Panc1 (cell line): ENCODE measurements at regions not wholly inside any gene's neighbourhood (a gene's known extent, or its start where the extent isn't known, plus 50 kb on each side); places are given as distances from the start of the nearest gene placed in this dataset.

Experiments used
- ATAC-seq: fragments of 200-7000 bp; cut with Tn5 transposase; 2 replicates; pipeline ENCODE4 v1.9.1; 2020; ENCODE audit warnings: mild to moderate bottlenecking, moderate library complexity
- BruUV-seq: library from RNA; stranded (reverse); fragments of 400-500 nt; replicated peaks from 2 replicates; lab custom pipeline; 2021; lab: Mats Ljungman, UMichigan
- CTCF ChIA-PET: fragments of 300-600 bp; sonication (Branson Sonifier 250); formaldehyde crosslinking; loops from one replicate; lab custom pipeline; 2022; ENCODE audit warnings: antibody characterized with exemption; lab: Charles Lee
- POLR2A ChIA-PET: fragments of 300-600 bp; sonication (Branson Sonifier 250); formaldehyde crosslinking; loops from one replicate; lab custom pipeline; 2022; ENCODE audit warnings: antibody characterized with exemption; lab: Charles Lee
- DNase-seq: peaks from one replicate; pipeline ENCODE4 v3.0.0-alpha.2; 2010; ENCODE audit warnings: low read depth, low spot score
- H3K27ac ChIP-seq: 2 replicates; pipeline ENCODE4 v1.5.1; 2011; ENCODE audit warnings: mild to moderate bottlenecking, low read length, inconsistent platforms
- H3K27me3 ChIP-seq: fragments of 200-500 bp; sonication (Bioruptor generic); 2 replicates; pipeline ENCODE4 v1.6.0; 2014; ENCODE audit warnings: low read length, inconsistent platforms; ENCODE audit not compliant: control insufficient read depth, insufficient read depth
- H3K36me3 ChIP-seq: fragments of 200-500 bp; sonication (Bioruptor generic); 2 replicates; pipeline ENCODE4 v1.5.1; 2014; ENCODE audit warnings: inconsistent platforms, mild to moderate bottlenecking, low read length, moderate library complexity; ENCODE audit not compliant: control insufficient read depth, insufficient read depth
- H3K4me1 ChIP-seq: 2 replicates; pipeline ENCODE4 v1.5.1; 2011; ENCODE audit warnings: inconsistent platforms, mild to moderate bottlenecking, low read length, moderate library complexity; ENCODE audit not compliant: control insufficient read depth, insufficient read depth
- H3K4me3 ChIP-seq, 2 experiments: 2 replicates each; pipeline ENCODE4 v1.5.1; 2011 to 2012; ENCODE audit warnings: low read depth in 2 of 2, low read length in 2 of 2, mild to moderate bottlenecking in 2 of 2, inconsistent platforms in 1 of 2, moderate library complexity in 1 of 2
- H3K9me3 ChIP-seq: fragments of 200-500 bp; sonication (Bioruptor generic); 2 replicates; pipeline ENCODE4 v1.5.1; 2014; ENCODE audit warnings: low read depth, mild to moderate bottlenecking, inconsistent platforms, low read length, moderate library complexity; ENCODE audit not compliant: control insufficient read depth, insufficient read depth
- POLR2AphosphoS5 ChIP-seq: IDR thresholded peaks from 2 replicates; pipeline ENCODE4 v1.6.1; 2012; ENCODE audit warnings: mild to moderate bottlenecking, low read depth, low read length, moderate library complexity
- SIN3A ChIP-seq: IDR thresholded peaks from 2 replicates; pipeline ENCODE4 v1.6.1; 2012; ENCODE audit warnings: low read depth, mild to moderate bottlenecking, low read length, moderate library complexity, borderline replicate concordance; ENCODE audit not compliant: insufficient read depth
- TCF7L2 ChIP-seq: IDR thresholded peaks from 2 replicates; pipeline ENCODE4 v1.6.1; 2011; ENCODE audit warnings: mild to moderate bottlenecking, low read depth, low read length, inconsistent platforms
- in situ Hi-C: cut with HindIII; loops from 2 replicates; pipeline ENCODE4 v1.10.0; 2016; ENCODE audit warnings: low sequenced_read_pairs, low pct_unique_long_range_greater_than_20kb
- intact Hi-C: fragments of 100-400 bp; cut with micrococcal nuclease; formaldehyde crosslinking; loops from one replicate; pipeline ENCODE4 v1.10.0; 2022; ENCODE audit not compliant: unreplicated experiment
- TF ChIP-seq, protein P1 (sequence below), 2 experiments: IDR thresholded peaks; 2 replicates each; pipeline ENCODE4 v1.6.1; 2011 to 2012; ENCODE audit warnings: low read depth in 2 of 2, control low read depth in 1 of 2, low read length in 1 of 2, mild to moderate bottlenecking in 1 of 2, moderate library complexity in 1 of 2; ENCODE audit not compliant: insufficient read depth in 1 of 2
- TF ChIP-seq, protein P2 (sequence below): fragments of 450-650 bp; IDR thresholded peaks from 2 replicates; pipeline ENCODE4 v1.5.1; 2017; ENCODE audit warnings: mild to moderate bottlenecking

DNA sequence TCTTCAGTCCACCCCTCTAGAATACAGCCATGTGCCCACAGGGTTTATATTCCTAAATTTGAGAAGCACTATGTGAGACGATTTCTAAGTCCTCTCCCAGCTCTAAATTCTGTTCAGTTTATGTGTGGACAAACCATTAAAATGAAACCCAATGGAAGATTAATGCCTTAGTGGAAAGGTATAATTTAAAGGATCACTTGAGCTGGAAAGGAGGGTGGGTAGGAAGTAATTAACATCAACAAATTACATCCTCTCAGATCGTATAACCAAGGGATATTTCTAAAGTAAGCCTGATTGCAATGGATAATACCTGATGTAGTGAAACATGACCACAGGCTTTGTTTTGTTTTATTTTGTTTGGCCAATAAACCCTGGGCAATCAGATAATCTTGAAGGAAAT, 511.0 kb upstream of the COBL start:
- Histone ChIP-seq H3K36me3 (no peaks in the 10 kb centered on the region), H3K27ac (no peak overlapping the region), H3K27me3 (no peaks in the 10 kb centered on the region), H3K4me3 (no peak overlapping the region), H3K4me1 (no peaks in the 10 kb centered on the region), H3K9me3 (peaks cover 5% of the 10 kb centered on the region)
- intact Hi-C loops (no loop called here), in situ Hi-C loops (no loop called here)
- POLR2A ChIA-PET = no interaction called here
- no TSS peak for BruUV-seq
- DNase-seq (no peak), ATAC-seq (no peak)
- TF ChIP-seq TCF7L2 = no peak
- no peak for TF ChIP-seq SIN3A
- TF ChIP-seq, protein P1, sequence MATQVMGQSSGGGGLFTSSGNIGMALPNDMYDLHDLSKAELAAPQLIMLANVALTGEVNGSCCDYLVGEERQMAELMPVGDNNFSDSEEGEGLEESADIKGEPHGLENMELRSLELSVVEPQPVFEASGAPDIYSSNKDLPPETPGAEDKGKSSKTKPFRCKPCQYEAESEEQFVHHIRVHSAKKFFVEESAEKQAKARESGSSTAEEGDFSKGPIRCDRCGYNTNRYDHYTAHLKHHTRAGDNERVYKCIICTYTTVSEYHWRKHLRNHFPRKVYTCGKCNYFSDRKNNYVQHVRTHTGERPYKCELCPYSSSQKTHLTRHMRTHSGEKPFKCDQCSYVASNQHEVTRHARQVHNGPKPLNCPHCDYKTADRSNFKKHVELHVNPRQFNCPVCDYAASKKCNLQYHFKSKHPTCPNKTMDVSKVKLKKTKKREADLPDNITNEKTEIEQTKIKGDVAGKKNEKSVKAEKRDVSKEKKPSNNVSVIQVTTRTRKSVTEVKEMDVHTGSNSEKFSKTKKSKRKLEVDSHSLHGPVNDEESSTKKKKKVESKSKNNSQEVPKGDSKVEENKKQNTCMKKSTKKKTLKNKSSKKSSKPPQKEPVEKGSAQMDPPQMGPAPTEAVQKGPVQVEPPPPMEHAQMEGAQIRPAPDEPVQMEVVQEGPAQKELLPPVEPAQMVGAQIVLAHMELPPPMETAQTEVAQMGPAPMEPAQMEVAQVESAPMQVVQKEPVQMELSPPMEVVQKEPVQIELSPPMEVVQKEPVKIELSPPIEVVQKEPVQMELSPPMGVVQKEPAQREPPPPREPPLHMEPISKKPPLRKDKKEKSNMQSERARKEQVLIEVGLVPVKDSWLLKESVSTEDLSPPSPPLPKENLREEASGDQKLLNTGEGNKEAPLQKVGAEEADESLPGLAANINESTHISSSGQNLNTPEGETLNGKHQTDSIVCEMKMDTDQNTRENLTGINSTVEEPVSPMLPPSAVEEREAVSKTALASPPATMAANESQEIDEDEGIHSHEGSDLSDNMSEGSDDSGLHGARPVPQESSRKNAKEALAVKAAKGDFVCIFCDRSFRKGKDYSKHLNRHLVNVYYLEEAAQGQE (IDR thresholded peaks at IDR 0.05; ENCODE audit: insufficient read depth in 1 of 2, low read depth in 2 of 2, low read length in 1 of 2) = no peak
- no peak for TF ChIP-seq POLR2AphosphoS5
- TF ChIP-seq, protein P2, sequence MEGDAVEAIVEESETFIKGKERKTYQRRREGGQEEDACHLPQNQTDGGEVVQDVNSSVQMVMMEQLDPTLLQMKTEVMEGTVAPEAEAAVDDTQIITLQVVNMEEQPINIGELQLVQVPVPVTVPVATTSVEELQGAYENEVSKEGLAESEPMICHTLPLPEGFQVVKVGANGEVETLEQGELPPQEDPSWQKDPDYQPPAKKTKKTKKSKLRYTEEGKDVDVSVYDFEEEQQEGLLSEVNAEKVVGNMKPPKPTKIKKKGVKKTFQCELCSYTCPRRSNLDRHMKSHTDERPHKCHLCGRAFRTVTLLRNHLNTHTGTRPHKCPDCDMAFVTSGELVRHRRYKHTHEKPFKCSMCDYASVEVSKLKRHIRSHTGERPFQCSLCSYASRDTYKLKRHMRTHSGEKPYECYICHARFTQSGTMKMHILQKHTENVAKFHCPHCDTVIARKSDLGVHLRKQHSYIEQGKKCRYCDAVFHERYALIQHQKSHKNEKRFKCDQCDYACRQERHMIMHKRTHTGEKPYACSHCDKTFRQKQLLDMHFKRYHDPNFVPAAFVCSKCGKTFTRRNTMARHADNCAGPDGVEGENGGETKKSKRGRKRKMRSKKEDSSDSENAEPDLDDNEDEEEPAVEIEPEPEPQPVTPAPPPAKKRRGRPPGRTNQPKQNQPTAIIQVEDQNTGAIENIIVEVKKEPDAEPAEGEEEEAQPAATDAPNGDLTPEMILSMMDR = no peak
- CTCF ChIA-PET = no interaction called here

DNA sequence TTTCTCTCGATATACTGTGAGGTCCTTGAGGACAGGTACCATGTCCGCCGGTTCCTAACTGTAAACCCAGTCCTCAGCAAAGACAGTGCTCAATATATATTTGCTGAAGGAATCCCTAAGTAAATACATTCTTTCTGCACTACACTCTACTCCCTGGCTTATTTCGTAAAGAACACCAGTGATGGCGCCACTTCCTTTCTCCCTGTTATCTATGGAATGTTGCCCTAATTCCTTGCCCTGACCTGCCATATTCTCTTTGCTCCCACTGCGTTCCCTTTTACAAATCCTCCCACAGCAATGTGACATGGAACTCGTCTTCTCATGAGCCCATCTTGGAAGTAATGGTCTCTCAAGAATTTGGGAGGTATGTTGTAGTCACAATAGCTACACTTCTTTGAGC, 507.4 kb upstream of the COBL start:
- no TSS peak for BruUV-seq
- intact Hi-C loops = no loop called here
- TF ChIP-seq SIN3A = no peak
- no peak for TF ChIP-seq TCF7L2
- TF ChIP-seq, protein P2 = no peak
- TF ChIP-seq, protein P1 (IDR thresholded peaks at IDR 0.05; ENCODE audit: insufficient read depth in 1 of 2, low read depth in 2 of 2, low read length in 1 of 2) = no peak
- TF ChIP-seq POLR2AphosphoS5 = no peak
- POLR2A ChIA-PET = no interaction called here
- DNase-seq = no peak
- H3K4me3 ChIP-seq = no peak overlapping the region
- no peaks in the 10 kb centered on the region for H3K4me1 ChIP-seq
- H3K9me3 ChIP-seq = no peaks in the 10 kb centered on the region
- no peaks in the 10 kb centered on the region for H3K36me3 ChIP-seq
- no peak for ATAC-seq
- in situ Hi-C loops = no loop called here
- CTCF ChIA-PET = no interaction called here
- no peak overlapping the region for H3K27ac ChIP-seq
- H3K27me3 ChIP-seq = no peaks in the 10 kb centered on the region
